Pulmonary artery endothelial cell (primary cell): ENCODE measurements at regions not wholly inside any gene's neighbourhood (a gene's known extent, or its start where the extent isn't known, plus 50 kb on each side); places are given as distances from the start of the nearest gene placed in this dataset.
"Not testable (repeated sequence)": the region's sequence is repeated elsewhere in the genome, so short reads cannot be mapped to it uniquely, and the experiment has no call there.

Experiments
- DNase-seq: peaks from one replicate; pipeline ENCODE4 v3.0.0-alpha.2; 2011; ENCODE audit warnings: low read depth, low spot score

DNA sequence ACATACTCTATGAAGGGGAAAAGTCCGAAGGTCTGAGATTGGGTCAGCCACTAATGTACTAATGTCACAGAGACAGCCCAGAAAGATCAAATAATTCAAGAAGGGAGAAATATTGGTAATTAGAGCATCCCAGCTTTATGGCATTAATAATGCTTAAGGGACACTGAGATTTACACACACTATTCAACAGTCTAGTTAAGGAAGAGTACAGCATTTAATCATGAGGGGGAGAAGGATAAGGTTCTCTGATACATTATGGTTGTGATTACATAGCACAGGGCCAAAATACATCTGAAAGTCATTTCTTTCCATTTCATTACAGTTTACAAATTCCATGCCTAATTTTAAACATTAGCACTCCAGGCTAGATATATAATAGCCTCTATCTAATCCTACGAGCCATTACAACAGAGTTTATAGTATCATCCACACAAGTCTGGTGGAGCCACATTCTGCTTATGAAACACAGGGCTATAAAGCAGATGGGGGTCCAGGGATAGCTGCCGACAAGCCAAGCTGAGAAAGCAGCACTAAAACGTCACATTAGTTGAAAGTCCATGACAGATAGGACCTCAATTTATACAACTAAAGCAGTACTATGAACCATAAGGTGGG is 108.0 kb upstream of the GRIA3 start:
- DNase-seq: no peak

- no peak for DNase-seq
Measured at GRCh38 chrX:123077631-123078030, 106.4 kb upstream of the GRIA3 start.

DNA sequence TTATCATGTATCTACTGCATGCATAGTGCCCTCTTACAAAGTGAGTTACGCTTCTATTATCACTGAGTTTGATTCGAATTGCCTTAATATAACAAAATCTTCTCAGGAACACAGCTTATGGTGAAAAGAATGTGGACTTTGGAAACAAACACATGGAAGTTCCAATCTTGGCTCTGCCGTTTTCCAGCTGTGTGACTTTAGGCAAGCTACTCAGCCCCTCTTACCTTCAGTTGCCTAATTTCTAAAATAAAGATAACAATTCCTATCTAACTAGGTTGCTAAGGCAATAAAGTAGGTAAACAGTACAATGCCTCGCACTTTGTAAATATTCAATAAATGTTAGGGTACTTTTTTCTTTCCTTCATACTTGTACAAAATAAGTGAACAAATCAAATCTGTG is 104.0 kb upstream of the GRIA3 start:
- DNase-seq: no peak

- no peak for DNase-seq
Measured at GRCh38 chrX:123081776-123082175, 102.3 kb upstream of the GRIA3 start.

DNA sequence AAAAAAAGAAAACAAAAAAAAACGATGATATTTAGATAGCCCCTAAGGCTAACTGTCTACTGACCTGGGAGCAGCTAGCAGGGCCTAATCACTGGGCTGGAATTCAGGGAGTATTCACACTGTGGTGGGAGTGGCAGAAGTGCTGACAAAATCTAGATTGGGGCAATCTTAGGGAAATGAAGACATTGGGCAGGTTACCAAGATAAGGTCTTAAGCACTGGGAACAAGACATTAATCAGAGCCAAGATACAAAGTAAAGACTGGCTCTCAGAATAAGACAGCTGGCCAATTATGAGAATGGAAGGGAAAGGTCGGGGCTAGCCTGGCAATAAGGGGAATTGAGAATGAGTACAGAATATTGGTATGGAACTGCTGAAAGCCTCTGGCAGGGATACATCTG is 100.2 kb upstream of the GRIA3 start:
- no peak for DNase-seq

DNA sequence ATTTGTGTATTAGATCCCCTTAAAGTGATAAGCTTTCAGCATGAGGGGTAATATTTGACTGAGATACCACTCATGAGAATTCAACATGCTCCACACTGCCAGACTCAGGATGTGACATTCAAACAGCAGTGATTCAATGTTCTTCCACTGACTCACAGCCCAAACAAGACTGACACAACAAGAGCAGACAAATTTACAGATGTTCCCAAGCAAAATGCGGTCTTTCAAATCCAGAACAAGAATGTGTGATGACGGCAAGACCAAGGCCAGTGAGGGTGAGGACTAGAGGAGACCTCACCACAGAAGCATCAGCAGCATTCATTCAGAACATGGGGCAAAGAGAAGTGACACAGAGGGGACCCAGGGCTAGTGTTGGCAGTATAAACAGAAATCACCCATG is 99.3 kb upstream of the GRIA3 start:
- DNase-seq: no peak

- no peak for DNase-seq
Measured at GRCh38 chrX:123085311-123085940, 98.7 kb upstream of the GRIA3 start.

GRCh38 chrX:123086768-123087167 is 97.3 kb upstream of the GRIA3 start:
- no peak for DNase-seq

DNA sequence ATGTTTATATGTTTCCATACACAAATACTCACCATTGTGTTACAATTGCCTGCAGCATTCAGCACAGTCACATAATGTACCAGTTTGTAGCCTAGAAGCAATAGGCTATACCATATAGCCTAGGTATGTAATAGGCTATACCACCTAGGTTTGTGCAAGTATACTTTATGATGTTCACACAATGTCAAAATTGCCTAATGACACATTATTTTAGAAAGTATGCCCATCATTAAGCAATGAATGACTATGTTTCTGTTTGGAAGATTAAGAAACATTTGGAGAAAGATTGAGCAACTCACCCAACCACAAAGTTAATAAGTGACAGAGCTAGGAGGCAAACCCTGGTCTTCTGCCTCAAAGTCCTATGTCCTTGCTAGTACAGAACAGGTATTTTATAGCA is 96.8 kb upstream of the GRIA3 start:
- DNase-seq: no peak

GRCh38 chrX:123088331-123088730 is 95.7 kb upstream of the GRIA3 start:
- no peak for DNase-seq

GRCh38 chrX:123088930-123089329 is 95.1 kb upstream of the GRIA3 start:
- DNase-seq: no peak

GRCh38 chrX:123093792-123094191 is 90.3 kb upstream of the GRIA3 start:
- no peak for DNase-seq

GRCh38 chrX:123108513-123109427 is 75.3 kb upstream of the GRIA3 start:
- no peak for DNase-seq

DNA sequence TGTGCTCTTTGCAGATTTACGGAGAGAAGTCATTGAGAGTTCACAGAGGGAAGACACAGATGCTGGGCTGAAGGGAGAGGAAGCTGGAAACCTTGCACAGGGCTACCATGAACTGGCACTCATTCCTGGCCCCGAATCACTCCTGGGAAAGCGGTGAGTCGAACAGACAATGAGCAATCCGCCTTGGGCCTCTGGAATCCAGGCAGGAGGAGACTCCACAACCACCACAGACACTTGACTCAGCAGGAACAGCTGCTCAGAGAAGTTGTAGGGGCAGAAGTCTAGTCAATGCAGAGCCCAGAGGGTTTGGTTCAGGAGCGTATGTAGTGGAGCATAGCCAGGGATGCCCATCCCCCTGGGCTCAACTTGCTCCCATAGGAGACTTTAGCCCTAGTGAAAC is 62.8 kb upstream of the GRIA3 start:
- DNase-seq: no peak

DNA sequence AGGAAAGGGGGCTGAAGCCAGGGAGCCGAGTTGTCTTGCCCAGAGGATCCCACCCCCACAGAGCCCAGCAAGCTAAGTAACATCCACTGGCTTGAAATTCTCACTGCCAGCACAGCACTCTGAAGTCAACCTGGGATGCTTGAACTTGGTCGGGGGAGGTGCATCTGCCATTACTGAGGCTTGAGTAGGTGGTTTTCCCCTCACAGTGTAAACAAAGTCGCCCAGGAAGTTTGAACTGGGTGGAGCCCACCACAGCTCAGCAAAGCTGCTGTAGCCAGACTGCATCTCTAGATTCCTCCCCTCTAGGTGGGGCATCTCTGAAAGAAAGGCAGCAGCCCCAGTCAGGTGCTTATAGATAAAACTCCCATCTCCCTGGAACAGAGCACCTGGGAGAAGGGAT is 54.3 kb upstream of the GRIA3 start:
- DNase-seq: not testable (repeated sequence)
